GM21723 (cell line): ENCODE measurements at regions not wholly inside any gene's neighbourhood (a gene's known extent, or its start where the extent isn't known, plus 50 kb on each side); places are given as distances from the start of the nearest gene placed in this dataset.

ENCODE experiments used
- ATAC-seq: cut with Tn5 transposase; IDR thresholded peaks from one replicate; pipeline ENCODE4 v1.9.1; 2021; ENCODE audit warnings: mild to moderate bottlenecking, moderate library complexity; ENCODE audit not compliant: unreplicated experiment

DNA sequence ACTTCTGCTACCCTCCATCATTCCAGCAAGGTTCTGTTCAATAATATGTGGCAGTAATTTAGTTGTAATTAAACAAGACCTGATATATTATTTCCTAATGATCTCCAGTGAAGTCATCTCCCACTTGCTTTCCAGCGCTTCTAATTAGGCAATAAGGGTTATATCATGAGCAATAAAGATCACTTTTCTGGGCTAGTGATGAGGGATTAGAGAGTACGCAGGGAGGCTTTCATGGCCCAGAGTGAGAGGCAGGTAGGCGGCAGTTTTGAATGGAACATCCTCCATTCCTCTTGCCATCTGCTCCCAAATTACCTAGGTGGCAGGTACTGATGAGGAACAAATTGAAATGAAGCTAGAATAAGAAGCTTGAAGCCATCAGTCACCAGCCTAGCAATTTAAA is 358.1 kb upstream of the SYT4 start:
- ATAC-seq = no peak

DNA sequence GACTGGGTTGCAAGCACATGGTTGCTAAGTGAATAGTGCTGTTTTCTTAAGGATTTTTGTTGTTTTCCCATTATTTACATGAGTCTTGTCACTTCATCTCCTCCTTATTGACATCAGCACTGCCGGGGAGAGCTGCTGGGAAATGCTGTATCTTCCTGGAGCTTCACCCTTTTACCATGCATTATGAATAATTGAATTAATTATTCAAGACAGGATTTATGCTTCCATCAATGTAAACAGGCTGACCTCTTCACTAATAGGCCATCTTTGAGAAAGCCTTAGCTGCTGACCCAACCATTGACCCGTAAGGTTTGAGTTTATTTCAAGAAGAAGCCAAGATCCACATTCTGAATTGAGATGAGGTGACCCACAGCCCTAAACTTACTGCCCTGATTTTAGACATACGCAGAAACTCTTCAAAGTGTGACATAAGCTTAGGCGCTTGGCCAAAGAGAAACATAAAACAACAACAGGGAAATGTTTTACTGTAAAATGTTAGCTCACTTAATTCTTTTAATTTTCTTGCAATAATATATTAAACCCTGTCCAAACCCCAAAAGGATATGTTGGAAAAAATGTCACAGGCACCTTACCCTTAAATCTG is 365.5 kb upstream of the SYT4 start:
- ATAC-seq = no peak

DNA sequence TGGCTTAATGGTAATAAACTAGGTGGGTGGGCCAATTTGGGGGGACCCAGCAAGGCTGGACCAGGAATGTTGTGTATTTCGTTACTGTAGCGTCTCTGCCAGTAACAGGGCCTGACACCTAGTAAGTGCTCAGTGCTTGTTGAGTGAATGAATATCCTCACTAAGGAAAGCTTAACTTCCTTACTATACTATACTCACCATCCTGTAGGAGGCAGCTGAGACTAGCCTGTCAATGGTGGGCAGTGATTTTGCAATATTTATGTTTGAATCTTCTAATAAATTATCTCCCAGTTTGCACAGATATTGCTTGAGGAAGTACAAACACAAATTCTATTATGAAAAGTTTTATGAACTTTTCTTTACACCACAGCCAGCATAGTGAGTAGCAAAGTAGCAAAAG is 370.7 kb upstream of the SYT4 start:
- no peak for ATAC-seq

DNA sequence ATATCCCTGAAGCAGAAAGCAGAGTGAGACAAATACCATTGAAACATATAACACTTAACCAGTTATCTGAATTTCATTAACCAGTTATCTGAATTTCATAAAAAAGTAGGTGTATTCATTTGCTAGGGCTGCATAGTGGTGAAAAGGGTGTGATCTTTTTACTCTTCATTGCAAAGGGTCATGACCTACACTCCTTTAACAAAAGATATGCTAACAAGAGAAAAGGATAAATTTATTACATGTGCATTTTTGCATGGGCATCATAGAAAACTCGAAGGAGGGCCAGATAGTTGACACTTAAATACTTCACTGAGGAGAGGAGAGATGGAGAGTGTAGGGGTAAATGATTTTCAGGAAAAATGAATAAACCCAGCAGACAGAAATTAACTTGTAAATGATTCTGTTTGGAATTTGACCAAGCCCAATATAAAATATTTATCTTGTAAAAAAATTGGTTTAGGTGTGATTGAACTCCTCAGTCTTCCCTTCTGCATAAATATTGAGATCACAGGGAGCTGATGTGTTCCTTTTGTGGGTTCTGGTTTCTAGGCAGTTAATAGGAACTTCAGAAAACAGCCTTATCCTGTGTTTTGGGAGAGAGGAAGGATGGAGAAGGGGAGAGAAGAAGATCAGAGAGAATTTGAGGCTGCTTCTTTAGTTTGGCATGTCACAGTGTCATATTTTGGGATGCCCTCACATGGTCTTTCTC is 372.5 kb upstream of the SYT4 start:
- ATAC-seq = no peak

DNA sequence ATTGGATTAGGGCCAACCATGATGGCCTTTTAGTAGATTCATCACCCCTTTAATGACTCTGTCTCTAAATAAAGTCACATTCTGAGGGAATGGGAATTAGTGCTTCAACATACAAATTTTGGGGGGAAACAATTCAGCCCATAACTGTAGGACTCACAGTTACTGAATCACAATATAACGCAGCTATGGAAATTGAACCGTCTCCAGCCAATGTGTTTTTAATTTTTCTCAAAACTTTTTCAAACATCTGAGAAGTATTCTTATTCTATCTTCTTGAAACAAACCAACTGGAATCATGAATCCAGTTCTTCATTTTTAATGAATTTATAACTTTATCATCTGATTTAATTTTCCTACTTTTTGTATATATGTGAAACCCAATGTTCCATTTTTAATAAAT is 373.1 kb upstream of the SYT4 start:
- ATAC-seq = no peak

DNA sequence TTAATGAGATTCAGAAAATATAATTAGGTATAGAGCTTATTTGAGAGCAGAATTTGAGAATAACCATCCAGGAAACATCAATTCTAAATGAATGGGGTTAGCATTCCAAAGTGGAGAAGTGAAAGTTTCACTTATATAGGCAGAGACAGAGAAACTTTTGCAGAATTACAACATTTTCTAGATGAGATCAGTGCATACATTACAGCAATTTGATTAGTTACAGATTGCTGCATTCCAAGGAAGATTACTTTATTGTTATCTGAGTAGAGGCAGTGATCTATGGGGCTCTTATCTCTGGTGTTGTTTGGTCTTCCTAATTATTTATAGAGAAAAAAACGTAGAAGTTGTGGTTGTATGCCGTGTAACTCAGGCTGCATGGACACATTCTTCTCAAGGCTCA is 373.8 kb upstream of the SYT4 start:
- ATAC-seq = no peak

DNA sequence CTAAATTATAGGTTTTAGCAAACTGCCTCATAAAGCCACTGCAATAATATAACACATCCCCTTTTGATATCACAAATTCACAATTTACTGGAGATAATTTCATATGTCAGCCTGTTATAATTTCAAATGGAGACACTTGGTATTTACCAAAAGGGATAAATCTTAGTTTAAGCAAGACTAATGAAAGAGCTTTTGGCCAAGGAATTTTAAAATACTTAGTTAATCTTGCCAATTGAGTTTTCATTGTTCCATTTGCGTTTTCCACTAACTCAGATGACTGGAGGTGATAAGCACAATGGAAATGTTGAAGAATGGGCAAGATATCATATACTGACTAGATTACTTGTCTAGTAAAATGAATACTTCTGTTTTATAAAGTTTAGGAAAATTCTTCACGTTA is 379.3 kb upstream of the SYT4 start:
- no peak for ATAC-seq

DNA sequence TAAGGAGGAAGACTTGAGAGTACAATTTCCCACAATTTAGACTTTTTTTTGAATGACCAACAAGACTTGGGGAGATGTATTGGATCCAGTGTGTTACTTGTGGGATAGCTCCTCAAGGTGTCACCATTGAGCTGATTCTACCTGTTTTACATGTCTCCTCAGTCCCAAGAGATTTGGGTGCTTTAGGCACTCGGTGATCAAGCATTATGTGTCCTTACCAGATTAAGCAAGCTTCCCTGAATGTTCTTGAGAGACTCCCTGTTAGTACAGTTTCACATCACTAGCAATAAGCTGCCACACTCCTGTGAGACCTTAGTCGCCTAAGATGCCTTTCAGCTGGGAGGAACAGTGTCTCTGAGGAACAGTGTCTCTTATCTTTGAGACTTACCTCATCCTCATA is 384.3 kb upstream of the SYT4 start:
- peak; percentile 67 for ATAC-seq

DNA sequence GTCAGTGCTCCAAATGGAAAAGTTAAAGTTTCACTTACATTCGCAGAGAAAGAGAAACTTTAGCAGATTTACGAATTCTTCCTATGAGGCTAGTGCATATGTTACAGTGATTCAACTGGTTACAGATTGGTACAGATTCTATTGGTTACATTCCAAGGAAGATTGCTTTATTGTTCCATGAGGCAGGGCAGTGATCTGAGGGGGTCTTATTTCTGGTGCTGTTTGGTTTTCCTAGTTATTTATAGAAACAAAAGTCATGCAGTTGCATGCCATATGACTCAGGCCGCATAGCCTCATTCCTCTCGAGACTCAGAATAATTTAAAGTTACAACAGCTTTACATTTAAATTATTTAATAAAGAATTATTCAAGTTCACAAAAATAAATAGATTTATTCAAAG is 385.4 kb upstream of the SYT4 start:
- no peak for ATAC-seq

DNA sequence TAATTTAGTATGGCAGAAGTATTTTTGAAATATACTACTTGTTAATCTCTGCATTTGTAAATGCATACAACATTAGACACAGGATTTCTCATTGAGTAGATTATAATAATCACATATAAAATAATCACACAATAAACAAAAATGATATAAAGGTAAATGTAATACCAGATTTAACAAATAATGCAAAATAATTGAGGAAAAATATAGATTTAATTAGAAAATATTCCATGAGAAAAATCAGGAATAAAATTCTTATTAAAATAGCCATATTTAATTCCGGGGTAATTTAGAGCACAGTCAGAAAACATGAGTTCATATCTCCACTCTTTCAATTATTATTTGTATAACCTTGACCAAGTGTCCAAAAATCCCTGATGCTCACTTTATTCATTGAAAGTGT is 385.9 kb upstream of the SYT4 start:
- ATAC-seq = no peak

DNA sequence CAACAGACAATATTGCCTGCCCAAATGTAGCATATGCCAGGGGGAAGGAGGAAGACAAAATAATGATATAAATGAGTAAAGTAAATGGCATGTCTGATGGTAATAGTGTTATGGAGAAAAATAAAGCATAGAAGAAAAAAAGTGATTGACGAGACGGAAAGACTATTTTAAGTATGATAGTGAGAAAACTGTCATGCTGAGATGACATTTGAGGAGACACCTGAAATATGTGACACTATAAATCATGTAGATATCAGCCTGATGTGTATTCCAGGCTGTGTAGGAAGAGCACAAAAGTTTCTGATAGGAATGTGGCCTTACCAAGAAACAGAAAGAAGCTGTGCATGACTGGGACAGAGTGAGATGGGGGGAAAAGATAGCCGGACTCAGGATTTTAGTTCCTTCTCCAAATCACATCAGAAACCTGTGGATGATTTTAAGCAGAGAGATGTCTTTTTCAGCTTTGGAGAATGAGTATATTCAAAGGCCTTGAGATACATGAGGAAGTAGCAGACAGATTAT is 387.3 kb upstream of the SYT4 start:
- no peak for ATAC-seq

DNA sequence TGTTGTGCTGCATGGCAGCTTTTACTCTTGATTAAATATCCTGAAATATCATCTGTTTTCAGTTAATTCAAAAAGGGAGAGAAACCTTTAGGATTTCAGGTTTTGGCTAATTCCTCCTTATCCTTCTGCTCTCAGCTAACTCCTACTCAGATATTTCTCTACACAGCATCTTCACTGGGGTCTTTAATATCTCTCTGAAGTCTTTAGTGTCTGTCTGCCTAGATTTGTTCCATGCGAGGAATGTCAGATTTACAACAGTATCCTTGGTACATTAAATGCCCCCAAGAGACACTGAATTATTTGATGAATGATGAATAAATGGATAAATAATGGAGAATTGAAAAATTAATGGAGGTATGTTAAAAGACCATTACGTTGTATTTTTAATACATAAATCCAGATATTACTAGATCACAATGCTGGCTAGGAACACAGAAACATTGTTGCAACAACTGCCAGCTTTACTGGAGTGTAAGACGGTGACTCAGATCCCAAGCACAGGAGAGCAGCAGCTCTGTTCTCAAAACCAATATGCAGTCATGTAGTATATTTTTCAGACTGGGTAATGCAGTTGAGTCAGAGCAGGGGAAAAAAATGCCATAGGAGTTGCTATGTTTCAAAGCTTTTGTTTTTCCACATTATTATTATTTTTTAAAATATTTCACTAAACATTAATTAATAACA is 388.0 kb upstream of the SYT4 start:
- ATAC-seq = no peak

DNA sequence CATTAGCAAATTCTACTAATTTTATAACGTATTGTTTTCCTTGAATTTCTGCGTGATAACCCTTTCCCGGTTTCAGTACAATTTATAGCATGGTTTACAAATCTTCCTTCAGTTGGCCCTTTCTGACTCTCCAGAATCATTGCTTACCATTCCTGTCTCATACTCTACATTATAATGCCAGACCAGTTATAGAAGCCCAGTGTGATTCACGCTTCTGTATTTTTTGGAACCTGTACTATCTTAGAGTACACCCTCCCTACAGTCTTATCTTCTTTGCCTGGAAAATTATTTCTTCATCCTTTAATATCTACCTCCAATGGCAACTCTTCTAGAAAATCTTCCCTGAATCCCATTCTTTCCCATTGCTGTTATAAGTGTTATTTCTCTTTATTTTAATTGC is 391.6 kb upstream of the SYT4 start:
- no peak for ATAC-seq

DNA sequence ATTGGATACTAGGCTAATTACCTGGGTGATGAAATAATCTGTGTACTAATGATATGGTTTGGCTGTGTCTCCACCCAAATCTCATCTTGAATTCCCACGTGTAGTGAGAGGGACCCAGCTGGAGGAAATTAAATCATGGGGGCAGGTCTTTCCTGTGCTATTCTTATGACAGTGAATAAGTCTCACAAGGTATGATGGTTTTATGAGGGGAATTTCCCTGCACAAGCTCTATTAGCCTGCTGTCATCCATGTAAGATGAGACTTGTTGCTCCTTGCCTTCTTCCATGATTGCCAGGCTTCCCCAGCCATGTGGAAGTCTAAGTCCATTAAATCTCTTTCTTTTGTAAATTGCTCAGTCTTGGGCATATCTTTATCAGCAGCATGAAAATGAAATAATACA is 394.1 kb upstream of the SYT4 start:
- no peak for ATAC-seq

DNA sequence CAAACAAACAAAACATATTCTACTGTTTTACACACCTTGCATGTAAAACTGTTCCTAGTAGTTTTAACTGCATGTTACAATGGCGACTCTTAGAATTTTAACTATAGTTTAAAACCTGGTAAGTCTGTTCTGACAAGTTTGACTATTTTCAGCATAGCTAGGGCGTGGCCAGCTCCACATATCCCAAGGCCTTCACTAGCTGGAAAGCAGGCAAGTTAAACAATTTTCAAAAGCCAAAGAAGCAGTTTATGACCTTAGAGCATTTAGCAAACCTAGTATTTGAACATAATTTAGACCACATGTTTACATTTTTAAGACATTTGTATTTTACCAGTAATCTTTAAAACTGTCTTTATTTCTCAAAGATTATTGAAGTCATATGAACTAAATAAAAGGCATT is 402.8 kb upstream of the SYT4 start:
- no peak for ATAC-seq

DNA sequence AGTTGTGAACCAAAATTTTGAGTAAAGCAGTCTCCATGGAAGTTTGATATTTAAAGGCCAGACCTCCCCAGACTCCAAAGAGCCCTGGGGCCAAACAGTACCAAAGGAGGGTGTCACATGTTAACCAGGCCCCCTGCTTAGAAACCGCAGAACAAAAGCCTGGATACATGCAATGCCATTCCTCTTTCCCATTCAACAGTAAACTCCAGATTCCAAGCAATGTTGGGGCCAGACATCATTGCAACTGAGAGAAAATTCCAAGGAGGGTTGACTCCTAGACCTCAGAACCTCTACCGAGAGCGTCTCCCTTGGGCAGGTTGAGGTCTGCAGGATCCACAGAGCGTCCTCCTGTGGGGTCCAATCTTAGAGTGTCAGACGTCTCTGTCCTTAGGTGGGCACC is 404.4 kb upstream of the SYT4 start:
- ATAC-seq = no peak

DNA sequence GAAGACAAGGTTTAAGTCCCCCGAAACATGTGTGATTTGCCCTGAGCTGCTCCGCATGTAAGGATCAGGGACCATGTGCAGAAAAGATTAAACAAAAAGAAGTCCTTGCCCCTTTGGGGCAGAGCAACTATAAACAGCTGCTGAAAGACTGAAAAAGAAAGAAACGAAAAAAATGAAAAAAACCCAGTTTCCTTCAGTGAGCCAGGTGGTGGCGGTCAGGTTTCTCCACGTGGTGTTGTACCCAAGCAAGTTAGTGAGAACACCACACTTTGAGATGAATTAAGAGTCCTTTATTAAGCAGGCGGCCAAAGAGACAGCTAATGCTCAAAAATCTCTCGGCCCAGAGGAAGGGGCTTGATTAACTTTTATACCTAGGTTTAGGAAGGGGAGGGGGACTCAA is 404.9 kb upstream of the SYT4 start:
- ATAC-seq = no peak

DNA sequence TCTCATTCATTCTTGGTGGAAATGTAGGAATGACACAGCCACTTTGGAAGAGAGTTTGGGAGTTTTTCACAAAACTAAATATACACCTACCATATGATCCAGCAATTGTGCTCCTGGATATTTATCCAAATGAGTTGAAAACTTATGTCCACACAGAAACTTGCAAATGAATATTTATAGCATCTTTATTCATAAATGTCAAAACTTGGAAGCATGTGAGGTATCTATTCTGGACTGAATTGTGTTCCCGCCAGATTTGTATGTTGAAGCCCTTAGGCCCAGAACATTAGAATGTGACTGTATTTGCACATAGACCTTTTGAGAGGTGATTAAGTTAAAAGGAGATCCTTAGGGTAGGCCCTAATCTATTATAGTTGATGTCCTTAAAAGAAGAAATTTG is 409.4 kb upstream of the SYT4 start:
- ATAC-seq = no peak

DNA sequence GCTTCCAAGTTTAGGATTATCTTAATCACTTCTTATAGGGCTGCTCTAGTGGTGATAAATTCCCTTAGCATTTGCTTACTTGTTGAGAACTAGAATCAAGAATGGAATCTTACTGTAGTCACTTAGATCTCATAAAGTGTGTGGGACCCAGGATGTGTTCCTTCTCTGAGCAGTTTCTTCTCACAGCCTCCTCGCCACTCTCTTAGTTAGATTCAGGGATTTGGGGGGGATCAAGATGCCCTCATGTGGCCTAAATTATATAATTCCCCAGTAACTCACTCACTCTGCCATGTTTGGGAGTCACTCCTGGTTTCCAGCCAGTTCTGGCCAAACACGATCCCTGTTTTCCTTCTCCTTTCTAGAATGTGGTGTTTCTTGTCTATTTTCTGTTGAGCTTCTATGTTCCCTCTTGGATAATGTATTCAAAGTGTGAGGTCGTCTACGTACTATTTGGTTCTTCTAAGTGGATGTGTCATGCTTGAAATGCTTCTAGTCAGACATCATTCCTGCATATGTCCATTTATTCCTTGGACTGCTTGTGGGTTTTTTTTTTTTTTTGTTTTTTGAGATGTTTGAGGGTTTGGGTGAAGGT is 414.9 kb upstream of the SYT4 start:
- ATAC-seq = no peak

DNA sequence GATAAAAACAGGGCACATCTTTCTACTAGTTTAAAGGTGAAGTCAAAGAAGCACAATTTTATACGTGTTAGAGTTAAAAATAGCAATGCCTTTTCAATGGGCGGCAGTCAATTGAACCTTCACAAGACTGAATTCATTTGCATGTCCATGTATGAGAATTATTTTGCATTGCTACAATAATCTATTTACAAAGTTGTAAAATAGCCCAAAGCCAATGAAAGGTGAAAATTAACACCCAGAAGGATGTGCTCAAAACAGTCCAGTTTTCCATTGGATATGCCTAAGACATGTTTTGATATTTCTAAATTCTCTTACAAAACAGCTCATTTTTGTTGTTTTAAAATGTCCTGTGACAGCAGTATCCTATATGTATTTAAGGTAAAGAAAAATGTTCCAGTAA is 425.1 kb upstream of the SYT4 start:
- no peak for ATAC-seq

DNA sequence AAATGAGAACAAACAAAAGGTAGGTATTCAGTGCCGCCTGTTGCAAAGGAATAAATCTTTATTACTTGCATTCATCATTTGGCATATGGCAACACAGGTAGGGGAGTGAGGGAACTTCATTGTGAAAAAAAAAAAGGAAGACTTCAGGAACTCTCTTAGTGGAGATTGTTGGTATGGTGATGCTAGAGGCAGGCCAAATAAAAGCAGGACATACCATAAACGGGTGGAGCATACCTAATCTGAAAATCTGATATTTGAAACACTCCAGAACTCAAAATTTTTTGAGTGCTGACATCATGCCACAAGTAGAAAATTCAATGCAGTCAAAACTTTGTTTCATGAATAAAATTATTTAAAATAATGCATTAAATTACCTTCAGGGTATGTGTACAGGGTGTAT is 425.8 kb upstream of the SYT4 start:
- no peak for ATAC-seq

DNA sequence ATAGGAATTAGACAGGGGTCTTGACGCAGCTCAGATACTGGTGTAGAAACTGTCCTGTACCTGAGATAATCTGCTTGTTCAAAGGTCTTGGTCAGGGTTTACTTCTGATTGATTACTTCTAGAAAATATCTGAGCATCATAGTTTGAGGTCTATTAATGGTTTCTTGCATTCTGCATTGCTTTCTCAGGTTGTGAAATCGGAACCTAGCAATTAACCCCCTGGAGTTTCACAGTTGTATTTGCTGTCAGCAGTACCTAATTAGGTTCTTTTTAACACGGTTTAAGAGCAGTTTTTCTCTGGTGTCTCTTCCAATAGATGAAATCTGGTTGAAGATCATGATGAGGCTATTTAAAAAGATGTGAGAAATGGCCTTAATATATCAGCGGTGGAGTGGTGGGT is 428.6 kb upstream of the SYT4 start:
- ATAC-seq = no peak
